ENCODE measurements at regions not wholly inside any gene's neighbourhood (a gene's known extent, or its start where the extent isn't known, plus 50 kb on each side); places are given as distances from the start of the nearest gene placed in this dataset.

DNA sequence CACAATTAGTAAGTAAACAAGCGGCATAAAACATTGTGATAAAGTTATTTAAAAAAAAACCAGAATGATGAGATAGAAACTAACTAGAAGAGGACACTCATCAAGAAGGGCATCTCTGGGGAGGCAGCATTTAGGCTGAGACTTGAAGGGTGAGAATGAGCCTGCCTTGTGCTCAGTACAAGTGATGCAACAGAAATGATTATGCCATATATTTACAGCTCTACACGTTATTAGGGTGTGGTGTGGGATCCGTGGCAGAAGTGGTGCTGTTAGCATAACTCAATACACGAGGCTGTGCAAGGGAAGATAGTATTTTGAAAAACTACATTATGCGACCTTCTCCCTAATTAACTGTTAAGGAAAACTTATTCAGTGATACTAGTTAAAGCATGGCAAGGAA, 178.5 kb upstream of the ATF7IP start:
- Histone ChIP-seq H3K9me1 (ENCODE audit: control insufficient read depth, extremely low read depth, insufficient read depth, low read length) (no peaks in the 10 kb centered on the region), H3K4me1 (ENCODE audit: control insufficient read depth, extremely low read depth, insufficient read depth, low read length) (no peaks in the 10 kb centered on the region), H3K79me2 (ENCODE audit: control insufficient read depth, insufficient read depth, low read length) (no peaks in the 10 kb centered on the region), H3K27me3 (ENCODE audit: control insufficient read depth, extremely low read depth, insufficient read depth, low read length) (no peaks in the 10 kb centered on the region), H2AFZ (ENCODE audit: control insufficient read depth, low read length) (no peak overlapping the region), H3K27ac (ENCODE audit: control insufficient read depth, insufficient read depth, low read length) (no peak overlapping the region), H3K9ac (ENCODE audit: control insufficient read depth, extremely low read depth, insufficient read depth, low read length) (no peak overlapping the region), H3K36me3 (ENCODE audit: control insufficient read depth in 2 of 2, extremely low read depth in 1 of 2, insufficient read depth in 2 of 2, low read length in 2 of 2) (no peaks in the 10 kb centered on the region), H3K4me2 (ENCODE audit: control insufficient read depth, extremely low read depth, insufficient read depth, low read depth, low read length) (no peak overlapping the region), H3K9me3 (ENCODE audit: control insufficient read depth, low read depth, low read length) (no peaks in the 10 kb centered on the region), H3K4me3 (ENCODE audit: control insufficient read depth in 2 of 3, extremely low read depth in 1 of 3, insufficient read depth in 2 of 3, low read depth in 1 of 3, low read length in 3 of 3) (no peak overlapping the region), H4K20me1 (ENCODE audit: control insufficient read depth, extremely low read depth, insufficient read depth, low read length) (no peaks in the 10 kb centered on the region)
- TF ChIP-seq CTCF (optimal IDR thresholded peaks at IDR 0.05 in 1 of 3, IDR thresholded peaks at IDR 0.05 in 1 of 3, conservative IDR thresholded peaks at IDR 0.05 in 1 of 3; ENCODE audit: extremely low read depth in 1 of 3, insufficient read depth in 2 of 3, low read length in 3 of 3), result no peak
- no peak for TF ChIP-seq EZH2 (IDR thresholded peaks at IDR 0.05; ENCODE audit: low read length)
- dilution Hi-C loops (cut with MboI; ENCODE audit: extremely low pct_ligation_motif_present, low sequenced_read_pairs), result no loop called here
- no peak for DNase-seq (ENCODE audit: low read depth, low spot score)
- FAIRE-seq, result no peak

DNA sequence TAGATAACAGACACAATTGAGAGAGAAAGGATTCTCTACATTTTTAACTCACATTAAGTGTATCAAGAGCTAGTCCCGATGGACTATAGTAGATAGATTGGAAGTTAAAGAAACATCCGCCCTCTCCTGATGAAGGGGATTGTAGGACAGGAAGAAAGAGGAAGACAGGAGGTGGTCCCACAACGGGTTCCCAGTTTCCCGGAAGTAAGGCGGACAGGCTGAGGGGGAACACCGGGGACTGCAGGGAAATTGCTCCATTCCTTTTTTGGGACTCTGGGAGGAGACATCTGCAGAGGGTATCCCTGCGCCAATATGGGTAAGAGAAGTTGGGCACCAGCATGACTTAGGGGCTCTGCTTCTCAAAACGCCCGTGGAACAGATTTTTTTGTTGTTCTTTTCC, 177.5 kb upstream of the ATF7IP start:
- no peaks in the 10 kb centered on the region for H4K20me1 ChIP-seq (ENCODE audit: control insufficient read depth, extremely low read depth, insufficient read depth, low read length)
- H3K4me1 ChIP-seq (ENCODE audit: control insufficient read depth, extremely low read depth, insufficient read depth, low read length), result no peaks in the 10 kb centered on the region
- DNase-seq (ENCODE audit: low read depth, low spot score), result no peak
- H3K4me3 ChIP-seq (ENCODE audit: control insufficient read depth in 2 of 3, extremely low read depth in 1 of 3, insufficient read depth in 2 of 3, low read depth in 1 of 3, low read length in 3 of 3), result no peak overlapping the region
- TF ChIP-seq CTCF (optimal IDR thresholded peaks at IDR 0.05 in 1 of 3, IDR thresholded peaks at IDR 0.05 in 1 of 3, conservative IDR thresholded peaks at IDR 0.05 in 1 of 3; ENCODE audit: extremely low read depth in 1 of 3, insufficient read depth in 2 of 3, low read length in 3 of 3) (no peak), EZH2 (IDR thresholded peaks at IDR 0.05; ENCODE audit: low read length) (no peak)
- dilution Hi-C loops (cut with MboI; ENCODE audit: extremely low pct_ligation_motif_present, low sequenced_read_pairs), result no loop called here
- H3K9me3 ChIP-seq (ENCODE audit: control insufficient read depth, low read depth, low read length), result no peaks in the 10 kb centered on the region
- H3K36me3 ChIP-seq (ENCODE audit: control insufficient read depth in 2 of 2, extremely low read depth in 1 of 2, insufficient read depth in 2 of 2, low read length in 2 of 2), result no peaks in the 10 kb centered on the region
- no peak for FAIRE-seq
- no peak overlapping the region for H2AFZ ChIP-seq (ENCODE audit: control insufficient read depth, low read length)
- H3K27me3 ChIP-seq (ENCODE audit: control insufficient read depth, extremely low read depth, insufficient read depth, low read length), result no peaks in the 10 kb centered on the region
- H3K9me1 ChIP-seq (ENCODE audit: control insufficient read depth, extremely low read depth, insufficient read depth, low read length), result no peaks in the 10 kb centered on the region
- H3K4me2 ChIP-seq (ENCODE audit: control insufficient read depth, extremely low read depth, insufficient read depth, low read depth, low read length), result no peak overlapping the region
- no peaks in the 10 kb centered on the region for H3K79me2 ChIP-seq (ENCODE audit: control insufficient read depth, insufficient read depth, low read length)
- H3K27ac ChIP-seq (ENCODE audit: control insufficient read depth, insufficient read depth, low read length), result no peak overlapping the region
- no peak overlapping the region for H3K9ac ChIP-seq (ENCODE audit: control insufficient read depth, extremely low read depth, insufficient read depth, low read length)
